ENCODE measurements at regions not wholly inside any gene's neighbourhood (a gene's known extent, or its start where the extent isn't known, plus 50 kb on each side); places are given as distances from the start of the nearest gene placed in this dataset.

GRCh38 chr6:23563323-23563722 lies 562.7 kb upstream of the NRSN1 start:
- DNase-seq (no peak), ATAC-seq (no peak)
- peaks cover 0 to 20% (median 7%) of the 10 kb centered on the region in 12 donors for H3K9me3 ChIP-seq
- no peaks in the 10 kb centered on the region for H3K36me3 ChIP-seq
- H3K4me1 ChIP-seq, result no peaks in the 10 kb centered on the region
- intact Hi-C loops (cut with DNase I), result no loop called here
- no peak overlapping the region for H3K27ac ChIP-seq
- TF ChIP-seq POLR2A (IDR thresholded peaks at IDR 0.05) (no peak), CTCF (IDR thresholded peaks at IDR 0.05) (no peak)
- H3K27me3 ChIP-seq, result no peaks in the 10 kb centered on the region
- no peak overlapping the region for H3K4me3 ChIP-seq
- WGBS, 4 donors, result 67 to 80% (median 74%) methylated on average over 3 of the region's 3 CpGs

GRCh38 chr6:23566418-23566817 lies 559.6 kb upstream of the NRSN1 start:
- intact Hi-C loops (cut with DNase I), result no loop called here
- DNase-seq (no peak), ATAC-seq (no peak)
- WGBS, 4 donors, result 82 to 91% (median 88%) methylated on average over 4 of the region's 4 CpGs
- no peaks in the 10 kb centered on the region for H3K4me1 ChIP-seq
- no peaks in the 10 kb centered on the region for H3K36me3 ChIP-seq
- TF ChIP-seq CTCF (IDR thresholded peaks at IDR 0.05) (no peak), POLR2A (IDR thresholded peaks at IDR 0.05) (no peak)
- H3K9me3 ChIP-seq, result peaks cover 0 to 18% (median 6%) of the 10 kb centered on the region in 12 donors
- H3K4me3 ChIP-seq, result no peak overlapping the region
- no peak overlapping the region for H3K27ac ChIP-seq
- no peaks in the 10 kb centered on the region for H3K27me3 ChIP-seq

GRCh38 chr6:23568292-23568691 lies 557.7 kb upstream of the NRSN1 start:
- Histone ChIP-seq H3K36me3 (no peaks in the 10 kb centered on the region), H3K4me3 (no peak overlapping the region), H3K9me3 (peaks cover 0 to 9% (median 0%) of the 10 kb centered on the region in 12 donors), H3K27ac (no peak overlapping the region), H3K4me1 (no peaks in the 10 kb centered on the region), H3K27me3 (no peaks in the 10 kb centered on the region)
- intact Hi-C loops (cut with DNase I), result no loop called here
- no peak for TF ChIP-seq CTCF (IDR thresholded peaks at IDR 0.05)
- no peak for TF ChIP-seq POLR2A (IDR thresholded peaks at IDR 0.05)
- WGBS, 4 donors, result 81 to 88% (median 86%) methylated on average over 1 of the region's 1 CpG
- DNase-seq (no peak), ATAC-seq (no peak)

- ATAC-seq (no peak), DNase-seq (no peak)
- no peaks in the 10 kb centered on the region for H3K4me1 ChIP-seq
- no peak for TF ChIP-seq POLR2A (IDR thresholded peaks at IDR 0.05)
- no peak for TF ChIP-seq CTCF (IDR thresholded peaks at IDR 0.05)
- no peaks in the 10 kb centered on the region for H3K36me3 ChIP-seq
- H3K27me3 ChIP-seq, result no peaks in the 10 kb centered on the region
- 69 to 72% (median 71%) methylated on average over 5 of the region's 5 CpGs for WGBS, 4 donors
- H3K9me3 ChIP-seq, result no peaks in the 10 kb centered on the region
- H3K27ac ChIP-seq, result no peak overlapping the region
- H3K4me3 ChIP-seq, result no peak overlapping the region
- intact Hi-C loops (cut with DNase I), result no loop called here
These were observed 541.8 kb upstream of the NRSN1 start for GRCh38 chr6:23584134-23584763.
